ENCODE measurements at regions not wholly inside any gene's neighbourhood (a gene's known extent, or its start where the extent isn't known, plus 50 kb on each side); places are given as distances from the start of the nearest gene placed in this dataset.
A peak's percentile ranks its signal among the peaks of the same experiment; 100 is the strongest.
"Not testable (repeated sequence)": the region's sequence is repeated elsewhere in the genome, so short reads cannot be mapped to it uniquely, and the experiment has no call there.

- TF ChIP-seq CTCF (IDR thresholded peaks at IDR 0.05) = no peak
- Histone ChIP-seq H3K27me3 (no peaks in the 10 kb centered on the region), H3K9me3 (no peaks in the 10 kb centered on the region), H3K36me3 (no peaks in the 10 kb centered on the region), H3K27ac (no peak overlapping the region), H3K4me1 (no peaks in the 10 kb centered on the region), H3K4me3 (no peak overlapping the region)
- intact Hi-C loops (cut with DNase I) = no loop called here
- ATAC-seq = peak; percentile 66
- DNase-seq = peak; percentile 78
Observed at GRCh38 chr20:30811885-30812671, 445.4 kb upstream of the DEFB115 start.

GRCh38 chr20:30812739-30813411 lies 444.6 kb upstream of the DEFB115 start:
- intact Hi-C loops (cut with DNase I) = no loop called here
- H3K9me3 ChIP-seq = no peaks in the 10 kb centered on the region
- no peak for ATAC-seq
- DNase-seq = no peak
- no peak overlapping the region for H3K4me3 ChIP-seq
- H3K36me3 ChIP-seq = no peaks in the 10 kb centered on the region
- no peaks in the 10 kb centered on the region for H3K4me1 ChIP-seq
- no peak overlapping the region for H3K27ac ChIP-seq
- H3K27me3 ChIP-seq = no peaks in the 10 kb centered on the region
- no peak for TF ChIP-seq CTCF (IDR thresholded peaks at IDR 0.05)

GRCh38 chr20:30813412-30814311 lies 443.8 kb upstream of the DEFB115 start:
- DNase-seq (peak; percentile 74), ATAC-seq (peak; percentile 48)
- H3K27me3 ChIP-seq; intact Hi-C loops (cut with DNase I); H3K36me3 ChIP-seq; H3K4me3 ChIP-seq; H3K9me3 ChIP-seq; H3K4me1 ChIP-seq; H3K27ac ChIP-seq: not testable (repeated sequence)

- H3K4me3 ChIP-seq; H3K36me3 ChIP-seq; H3K27ac ChIP-seq; H3K4me1 ChIP-seq; intact Hi-C loops (cut with DNase I); H3K27me3 ChIP-seq; DNase-seq; H3K9me3 ChIP-seq: not testable (repeated sequence)
- ATAC-seq = peak; percentile 29
Observed at GRCh38 chr20:30814312-30814639, 443.2 kb upstream of the DEFB115 start.

GRCh38 chr20:30815027-30815576 lies 442.4 kb upstream of the DEFB115 start:
- peak; percentile 41 for ATAC-seq
- peak; percentile 72 for DNase-seq
- H3K27me3 ChIP-seq; H3K36me3 ChIP-seq; intact Hi-C loops (cut with DNase I); H3K4me1 ChIP-seq; H3K27ac ChIP-seq; H3K4me3 ChIP-seq; H3K9me3 ChIP-seq: not testable (repeated sequence)

- H3K36me3 ChIP-seq = no peaks in the 10 kb centered on the region
- H3K4me3 ChIP-seq = no peak overlapping the region
- TF ChIP-seq CTCF (IDR thresholded peaks at IDR 0.05) = no peak
- DNase-seq (no peak), ATAC-seq (peak; percentile 46)
- no peaks in the 10 kb centered on the region for H3K9me3 ChIP-seq
- intact Hi-C loops (cut with DNase I) = no loop called here
- no peaks in the 10 kb centered on the region for H3K4me1 ChIP-seq
- H3K27me3 ChIP-seq = no peaks in the 10 kb centered on the region
- no peak overlapping the region for H3K27ac ChIP-seq
Observed at GRCh38 chr20:30815577-30816181, 441.8 kb upstream of the DEFB115 start.

All from upper lobe of right lung (tissue), 1 donor.